ENCODE measurements at regions not wholly inside any gene's neighbourhood (a gene's known extent, or its start where the extent isn't known, plus 50 kb on each side); places are given as distances from the start of the nearest gene placed in this dataset.
"Not testable (repeated sequence)": the region's sequence is repeated elsewhere in the genome, so short reads cannot be mapped to it uniquely, and the experiment has no call there.

- DNase-seq: no peak
Observed at GRCh38 chr10:11663763-11664555, 52.5 kb upstream of the USP6NL start.

- not testable (repeated sequence) for DNase-seq
Observed at GRCh38 chr10:11663126-11663515, 51.7 kb upstream of the USP6NL start.

GRCh38 chr10:11661441-11661840 is 50.0 kb upstream of the USP6NL start:
- no peak for DNase-seq
